H1 (cell line): ENCODE measurements at regions not wholly inside any gene's neighbourhood (a gene's known extent, or its start where the extent isn't known, plus 50 kb on each side); places are given as distances from the start of the nearest gene placed in this dataset.

Experiments used
- CTCF ChIA-PET: fragments of 300-600 bp; sonication (Branson Sonifier 250); formaldehyde crosslinking; loops from one replicate; lab custom pipeline; 2021; ENCODE audit not compliant: partially characterized antibody; lab: Charles Lee
- POLR2A ChIA-PET: fragments of 300-600 bp; sonication (Branson Sonifier 250); formaldehyde crosslinking; loops from one replicate; lab custom pipeline; 2021; ENCODE audit warnings: inconsistent platforms; ENCODE audit not compliant: partially characterized antibody; lab: Charles Lee
- DNase-seq, 2 experiments: peaks; one replicate each; pipeline versions ENCODE4 v3.0.0 to v3.0.0-alpha.2; 2010 to 2022; ENCODE audit warnings: low spot score in 2 of 2, low read depth in 1 of 2, mixed read lengths in 1 of 2
- FAIRE-seq: peaks from 2 replicates; lab custom pipeline; 2011; peaks lifted over from hg19 to GRCh38; lab: Jason Lieb, UNC
- H2AFZ ChIP-seq: 2 replicates; pipeline ENCODE4 v1.8.1; 2012; ENCODE audit warnings: low read length, inconsistent platforms
- H2AK5ac ChIP-seq: 2 replicates; pipeline ENCODE4 v1.6.1; 2013; ENCODE audit warnings: low read depth, low read length
- H2BK120ac ChIP-seq: replicated peaks from 2 replicates; pipeline ENCODE3; 2013; ENCODE audit warnings: low read depth, low read length, inconsistent platforms
- H2BK12ac ChIP-seq: 2 replicates; pipeline ENCODE4 v1.6.1; 2013; ENCODE audit warnings: low read depth, low read length
- H2BK15ac ChIP-seq: 2 replicates; pipeline ENCODE4 v1.6.1; 2013; ENCODE audit warnings: low read length
- H2BK20ac ChIP-seq: 2 replicates; pipeline ENCODE4 v1.6.1; 2013; ENCODE audit warnings: low read length
- H2BK5ac ChIP-seq: 2 replicates; pipeline ENCODE4 v1.6.1; 2013; ENCODE audit warnings: low read depth, low read length
- H3K14ac ChIP-seq: 2 replicates; pipeline ENCODE4 v1.6.1; 2013; ENCODE audit warnings: inconsistent platforms; ENCODE audit not compliant: insufficient read length
- H3K18ac ChIP-seq: 2 replicates; pipeline ENCODE4 v1.6.1; 2013; ENCODE audit warnings: low read length; ENCODE audit errors: extremely low read depth
- H3K23ac ChIP-seq: 2 replicates; pipeline ENCODE4 v1.6.1; 2013; ENCODE audit warnings: inconsistent platforms; ENCODE audit not compliant: insufficient read length
- H3K23me2 ChIP-seq: 2 replicates; pipeline ENCODE4 v1.6.1; 2013; ENCODE audit warnings: low read depth, low read length
- H3K27ac ChIP-seq: 2 replicates; pipeline ENCODE4 v1.6.1; 2011; ENCODE audit warnings: low read depth, low read length, inconsistent platforms
- H3K27me3 ChIP-seq, 4 experiments: replicated peaks in 1 of 4; 1 replicate in 1 of 4; 2 replicates in 3 of 4; pipeline versions ENCODE4 v1.6.1 to v1.8.1; 2011 to 2013; ENCODE audit warnings: low read length in 3 of 4, mild to moderate bottlenecking in 3 of 4, inconsistent platforms in 2 of 4, mixed read lengths in 2 of 4, moderate library complexity in 1 of 4; ENCODE audit not compliant: control insufficient read depth in 3 of 4, insufficient read depth in 3 of 4; ENCODE audit errors: extremely low read depth in 1 of 4
- H3K36me3 ChIP-seq, 4 experiments: 2 replicates each; pipeline versions ENCODE4 v1.6.1 to v1.8.1; 2011 to 2013; ENCODE audit warnings: mild to moderate bottlenecking in 4 of 4, low read length in 3 of 4, moderate library complexity in 2 of 4, control low read depth in 1 of 4, inconsistent platforms in 1 of 4; ENCODE audit not compliant: insufficient read depth in 4 of 4, control insufficient read depth in 2 of 4
- H3K4ac ChIP-seq: replicated peaks from 2 replicates; pipeline ENCODE3; 2013; ENCODE audit warnings: low read length, low read depth, mixed read lengths, inconsistent platforms; ENCODE audit not compliant: insufficient read length
- H3K4me1 ChIP-seq, 4 experiments: replicated peaks in 1 of 4; 1 replicate in 1 of 4; 2 replicates in 3 of 4; pipeline versions ENCODE4 v1.6.1 to v1.8.1; 2011 to 2013; ENCODE audit warnings: low read length in 3 of 4, inconsistent platforms in 2 of 4, mixed read lengths in 1 of 4; ENCODE audit not compliant: insufficient read depth in 4 of 4, control insufficient read depth in 3 of 4
- H3K4me2 ChIP-seq, 2 experiments: 2 replicates each; pipeline versions ENCODE4 v1.6.1 to v1.8.1; 2011 to 2013; ENCODE audit warnings: low read depth in 2 of 2, low read length in 2 of 2, control low read depth in 1 of 2, inconsistent platforms in 1 of 2, mild to moderate bottlenecking in 1 of 2; ENCODE audit not compliant: insufficient read depth in 1 of 2
- H3K4me3 ChIP-seq, 4 experiments: fragments of 200-600, 300-600 bp in 1 of 4; sonication (generic), shearing (Covaris generic), sonication (Bioruptor Twin) in 1 of 4; 2 replicates each; pipeline versions ENCODE4 v1.5.1 to v1.8.1; 2011 to 2016; ENCODE audit warnings: low read length in 4 of 4, low read depth in 3 of 4, control low read depth in 2 of 4, inconsistent platforms in 2 of 4, mild to moderate bottlenecking in 2 of 4, mixed read lengths in 1 of 4, moderate library complexity in 1 of 4; ENCODE audit not compliant: insufficient read depth in 2 of 4; ENCODE audit errors: extremely low read depth in 1 of 4
- H3K56ac ChIP-seq: replicated peaks from 2 replicates; pipeline ENCODE3; 2013; ENCODE audit warnings: low read depth, mild to moderate bottlenecking, mixed read lengths, low read length, inconsistent platforms; ENCODE audit not compliant: insufficient read length
- H3K79me1 ChIP-seq: 2 replicates; pipeline ENCODE4 v1.6.1; 2013; ENCODE audit warnings: low read depth, low read length, control low read depth
- H3K79me2 ChIP-seq, 2 experiments: 2 replicates each; pipeline versions ENCODE4 v1.6.1 to v1.8.1; 2012 to 2013; ENCODE audit warnings: low read length in 2 of 2, mild to moderate bottlenecking in 2 of 2, inconsistent platforms in 1 of 2; ENCODE audit not compliant: insufficient read depth in 2 of 2, control insufficient read depth in 1 of 2
- H3K9ac ChIP-seq, 4 experiments: replicated peaks in 1 of 4; 1 replicate in 1 of 4; 2 replicates in 3 of 4; pipeline versions ENCODE4 v1.6.1 to v1.8.1; 2011 to 2013; ENCODE audit warnings: low read depth in 3 of 4, low read length in 3 of 4, control low read depth in 2 of 4, mild to moderate bottlenecking in 2 of 4, moderate library complexity in 2 of 4, inconsistent platforms in 1 of 4; ENCODE audit errors: extremely low read depth in 1 of 4
- H3K9me3 ChIP-seq, 2 experiments: 2 replicates each; pipeline versions ENCODE4 v1.6.1 to v1.8.1; 2012 to 2013; ENCODE audit warnings: mild to moderate bottlenecking in 2 of 2, moderate library complexity in 2 of 2, control low read depth in 1 of 2, inconsistent platforms in 1 of 2, low read depth in 1 of 2, low read length in 1 of 2, mixed read lengths in 1 of 2; ENCODE audit not compliant: insufficient read depth in 2 of 2
- H4K20me1 ChIP-seq, 2 experiments: replicated peaks in 1 of 2; 2 replicates each; pipeline versions ENCODE3 to v1.8.1; 2011 to 2013; ENCODE audit warnings: inconsistent platforms in 2 of 2, low read length in 2 of 2, mild to moderate bottlenecking in 1 of 2; ENCODE audit not compliant: insufficient read depth in 2 of 2, control insufficient read depth in 1 of 2
- H4K5ac ChIP-seq: 2 replicates; pipeline ENCODE4 v1.6.1; 2013; ENCODE audit warnings: low read length, low read depth, mixed read lengths, inconsistent platforms; ENCODE audit not compliant: insufficient read length
- H4K8ac ChIP-seq: 2 replicates; pipeline ENCODE4 v1.8.0; 2013; ENCODE audit warnings: mild to moderate bottlenecking, moderate library complexity, low read length, inconsistent platforms; ENCODE audit not compliant: insufficient read depth; ENCODE audit errors: extremely low read depth
- H4K91ac ChIP-seq: replicated peaks from 2 replicates; pipeline ENCODE3; 2013; ENCODE audit warnings: low read length, mixed read lengths, inconsistent platforms; ENCODE audit not compliant: insufficient read length
- BACH1 ChIP-seq: IDR thresholded peaks from 2 replicates; pipeline ENCODE4 v1.6.1; 2012; ENCODE audit warnings: low read length, improper control_type of control experiment
- CBX5 ChIP-seq: fragments of 300-800, 300-1000 bp; sonication (generic); IDR thresholded peaks from 2 replicates; pipeline ENCODE4 v1.7.1; 2016; ENCODE audit warnings: antibody characterized with exemption, low read length, low read depth
- CHD1 ChIP-seq: IDR thresholded peaks from 2 replicates; pipeline ENCODE4 v1.6.1; 2012; ENCODE audit warnings: low read depth, low read length, improper control_type of control experiment
- CHD2 ChIP-seq: IDR thresholded peaks from 2 replicates; pipeline ENCODE4 v1.6.1; 2012; ENCODE audit warnings: low read length, improper control_type of control experiment
- EZH2 ChIP-seq: fragments of 200-600 bp; sonication (generic); IDR thresholded peaks from 2 replicates; pipeline ENCODE4 v1.7.1; 2012; ENCODE audit warnings: low read depth, mild to moderate bottlenecking, moderate library complexity, low read length, inconsistent platforms; ENCODE audit not compliant: severe bottlenecking
- GTF2F1 ChIP-seq: IDR thresholded peaks from 2 replicates; pipeline ENCODE4 v1.6.1; 2012; ENCODE audit warnings: low read depth, low read length, improper control_type of control experiment, borderline replicate concordance
- JUND ChIP-seq: IDR thresholded peaks from 2 replicates; pipeline ENCODE4 v1.6.1; 2011; ENCODE audit warnings: mild to moderate bottlenecking, improper control_type of control experiment, low read length
- MAFK ChIP-seq: IDR thresholded peaks from 2 replicates; pipeline ENCODE4 v1.6.1; 2012; ENCODE audit warnings: low read depth, mild to moderate bottlenecking, improper control_type of control experiment, low read length
- POU5F1 ChIP-seq: IDR thresholded peaks from 2 replicates; pipeline ENCODE4 v1.6.1; 2011; ENCODE audit warnings: low read depth, mild to moderate bottlenecking, low read length, moderate library complexity
- RBBP5 ChIP-seq: IDR thresholded peaks from 2 replicates; pipeline ENCODE4 v1.7.1; 2012; ENCODE audit warnings: low read depth, mild to moderate bottlenecking, inconsistent platforms, low read length, moderate library complexity, borderline replicate concordance
- SAP30 ChIP-seq: fragments of 300-600 bp; sonication (generic); IDR thresholded peaks from 2 replicates; pipeline ENCODE4 v1.7.1; 2012; ENCODE audit warnings: low read length, moderate library complexity, mild to moderate bottlenecking, inconsistent platforms; ENCODE audit not compliant: insufficient read depth, insufficient replicate concordance
- SIX5 ChIP-seq: IDR thresholded peaks from 2 replicates; pipeline ENCODE4 v1.6.1; 2011; ENCODE audit warnings: mild to moderate bottlenecking, low read depth, low read length
- SP1 ChIP-seq: IDR thresholded peaks from 2 replicates; pipeline ENCODE4 v1.6.1; 2011; ENCODE audit warnings: low read depth, low read length
- SP2 ChIP-seq: IDR thresholded peaks from 2 replicates; pipeline ENCODE4 v1.6.1; 2012; ENCODE audit warnings: mild to moderate bottlenecking, low read length, inconsistent platforms
- TAF1 ChIP-seq: IDR thresholded peaks from 2 replicates; pipeline ENCODE4 v1.6.1; 2011; ENCODE audit warnings: mild to moderate bottlenecking, low read depth, low read length
- ZNF274 ChIP-seq: IDR thresholded peaks from 2 replicates; pipeline ENCODE4 v1.7.0; 2012; ENCODE audit warnings: low read length, borderline replicate concordance; ENCODE audit errors: extremely low read depth
- WGBS, 2 experiments: shearing (Covaris generic) in 1 of 2; methylation state at CpG; one replicate each; pipeline versions ENCODE4 v1.1.6 to v1.1.7; 2013 to 2015; ENCODE audit warnings: low lambda C conversion rate in 2 of 2, mixed read lengths in 2 of 2, inconsistent platforms in 1 of 2, low coverage in 1 of 2, missing lambda C conversion rate in 1 of 2; ENCODE audit not compliant: insufficient replicate concordance in 2 of 2, insufficient coverage in 1 of 2, insufficient read length in 1 of 2; ENCODE audit errors: extremely low coverage in 1 of 2, missing lambda C conversion rate in 1 of 2; 5-methylcytosine and 5-hydroxymethylcytosine counted together

DNA sequence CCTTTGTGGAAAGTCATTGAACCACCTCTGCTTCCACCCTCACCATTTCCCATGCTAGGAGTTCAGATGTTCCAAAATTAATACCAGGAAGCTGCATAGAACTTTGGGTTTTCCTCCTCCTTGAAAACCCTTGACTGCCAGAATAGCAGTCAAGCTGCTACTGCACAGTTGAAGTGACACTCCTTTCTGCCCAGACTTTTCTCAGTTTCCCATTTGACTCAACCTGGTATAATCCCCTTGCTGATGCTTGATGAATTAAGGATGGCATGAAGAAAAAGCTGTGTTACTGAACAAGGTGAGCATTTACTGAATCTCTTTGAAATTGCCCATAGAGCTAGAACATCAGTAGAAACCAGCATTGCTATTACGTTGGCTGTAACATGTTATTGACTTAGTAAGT lies 286.0 kb downstream of the EDEM1 start:
- H4K8ac ChIP-seq: no peak overlapping the region
- H3K79me2 ChIP-seq: no peaks in the 10 kb centered on the region
- no peak overlapping the region for H3K56ac ChIP-seq
- DNase-seq (no peak), FAIRE-seq (no peak)
- WGBS, 2 experiments: 90% methylated on average over 1 of the region's 1 CpG; no CpG with 5 or more reads in 1 of the 2 experiments
- no peak overlapping the region for H2BK20ac ChIP-seq
- no peaks in the 10 kb centered on the region for H3K27me3 ChIP-seq
- ChIA-PET POLR2A (no interaction called here), CTCF (no interaction called here)
- H3K4me2 ChIP-seq: no peak overlapping the region
- H3K4ac ChIP-seq: no peak overlapping the region
- no peak overlapping the region for H4K91ac ChIP-seq
- H3K9me3 ChIP-seq: no peaks in the 10 kb centered on the region
- H2AFZ ChIP-seq: no peak overlapping the region
- H3K4me1 ChIP-seq: no peaks in the 10 kb centered on the region
- no peak overlapping the region for H3K4me3 ChIP-seq
- H3K18ac ChIP-seq: no peak overlapping the region
- no peak overlapping the region for H3K9ac ChIP-seq
- no peak overlapping the region for H2BK15ac ChIP-seq
- H3K14ac ChIP-seq: no peak overlapping the region
- H2BK120ac ChIP-seq: no peak overlapping the region
- no peak overlapping the region for H4K5ac ChIP-seq
- no peak overlapping the region for H2BK12ac ChIP-seq
- H4K20me1 ChIP-seq: no peaks in the 10 kb centered on the region
- H3K36me3 ChIP-seq: no peaks in the 10 kb centered on the region
- H3K23me2 ChIP-seq: no peaks in the 10 kb centered on the region
- H2BK5ac ChIP-seq: no peak overlapping the region
- no peaks in the 10 kb centered on the region for H3K79me1 ChIP-seq
- H2AK5ac ChIP-seq: no peak overlapping the region
- H3K23ac ChIP-seq: no peak overlapping the region
- H3K27ac ChIP-seq: no peak overlapping the region
- TF ChIP-seq CHD1 (no peak), BACH1 (no peak), JUND (no peak), TAF1 (no peak), SIX5 (no peak), CHD2 (no peak), GTF2F1 (no peak), POU5F1 (no peak), EZH2 (no peak), SP2 (no peak), SP1 (no peak), MAFK (no peak), RBBP5 (no peak), CBX5 (no peak), ZNF274 (no peak), SAP30 (no peak)
